ACC112 (cell line): ENCODE measurements at regions not wholly inside any gene's neighbourhood (a gene's known extent, or its start where the extent isn't known, plus 50 kb on each side); places are given as distances from the start of the nearest gene placed in this dataset.
"Not testable (repeated sequence)": the region's sequence is repeated elsewhere in the genome, so short reads cannot be mapped to it uniquely, and the experiment has no call there.

Experiments used
- H2AFZ ChIP-seq: fragments of 200-600 bp; sonication (generic); one replicate; pipeline ENCODE4 v1.6.0; 2017; ENCODE audit warnings: antibody characterized with exemption, low read length; ENCODE audit not compliant: unreplicated experiment
- H3K27ac ChIP-seq: fragments of 200-600 bp; sonication (generic); 2 replicates; pipeline ENCODE4 v1.5.1; 2014; ENCODE audit warnings: low read depth, mild to moderate bottlenecking, antibody characterized with exemption, low read length, moderate library complexity
- H3K27me3 ChIP-seq: fragments of 200-600 bp; sonication (generic); 2 replicates; pipeline ENCODE4 v1.6.1; 2014; ENCODE audit warnings: mild to moderate bottlenecking, antibody characterized with exemption, low read length, moderate library complexity, mixed read lengths; ENCODE audit not compliant: insufficient read depth
- H3K36me3 ChIP-seq: fragments of 200-600 bp; sonication (generic); 2 replicates; pipeline ENCODE4 v1.6.1; 2016; ENCODE audit warnings: mild to moderate bottlenecking, antibody characterized with exemption, low read length, moderate library complexity, mixed read lengths; ENCODE audit not compliant: insufficient read depth
- H3K4me1 ChIP-seq: fragments of 200-600 bp; sonication (generic); one replicate; pipeline ENCODE4 v1.6.1; 2016; ENCODE audit warnings: low read length, mixed read lengths; ENCODE audit not compliant: insufficient read depth, unreplicated experiment, control insufficient read depth
- H3K4me3 ChIP-seq: fragments of 200-600 bp; sonication (generic); 2 replicates; pipeline ENCODE4 v1.5.1; 2014; ENCODE audit warnings: mild to moderate bottlenecking, low read depth, low read length
- H3K79me2 ChIP-seq: fragments of 200-600 bp; sonication (generic); one replicate; pipeline ENCODE4 v1.6.0; 2016; ENCODE audit warnings: low read length; ENCODE audit not compliant: control insufficient read depth, unreplicated experiment, insufficient read depth

DNA sequence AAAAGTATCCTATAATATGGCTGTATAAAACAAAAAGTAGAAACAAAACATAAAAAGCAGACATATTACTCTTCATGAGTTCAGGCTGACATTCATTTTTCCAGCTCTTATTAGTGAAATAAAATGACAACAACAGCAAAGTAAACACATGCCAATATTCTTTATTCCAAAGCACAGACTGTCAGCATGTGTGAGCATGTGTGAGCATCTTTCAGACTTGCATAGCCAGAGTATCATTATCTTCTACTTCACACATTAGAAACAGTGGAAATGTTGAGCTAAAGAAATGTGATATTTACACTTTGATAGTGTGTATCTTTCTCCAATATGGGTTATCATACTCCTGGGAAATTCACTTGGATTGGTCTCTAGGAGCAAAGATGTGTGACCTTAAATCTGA, 476.6 kb upstream of the TMEM132C start:
- no peaks in the 10 kb centered on the region for H3K36me3 ChIP-seq
- no peaks in the 10 kb centered on the region for H3K4me1 ChIP-seq
- no peak overlapping the region for H3K4me3 ChIP-seq
- no peak overlapping the region for H2AFZ ChIP-seq
- no peak overlapping the region for H3K27ac ChIP-seq
- H3K27me3 ChIP-seq: no peaks in the 10 kb centered on the region
- no peaks in the 10 kb centered on the region for H3K79me2 ChIP-seq

DNA sequence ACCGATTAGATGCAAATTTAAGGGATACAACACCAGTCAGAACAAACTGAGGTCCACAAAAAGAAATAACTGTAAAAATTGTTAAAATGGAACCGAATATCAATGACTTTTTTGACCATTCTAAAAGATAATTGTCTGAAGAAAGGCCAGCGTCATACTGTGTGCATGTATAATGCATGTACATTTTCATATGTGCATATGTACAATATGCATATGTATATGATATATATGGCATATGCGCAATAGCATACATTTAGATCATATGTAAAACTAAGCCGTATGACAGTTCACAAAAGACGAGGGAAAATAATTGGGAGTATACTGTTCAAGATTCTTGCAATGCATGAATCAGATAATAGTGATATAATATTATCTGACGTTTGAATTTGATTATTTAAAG, 475.8 kb upstream of the TMEM132C start:
- no peak overlapping the region for H3K27ac ChIP-seq
- no peak overlapping the region for H2AFZ ChIP-seq
- H3K36me3 ChIP-seq: no peaks in the 10 kb centered on the region
- H3K4me3 ChIP-seq: no peak overlapping the region
- H3K79me2 ChIP-seq: no peaks in the 10 kb centered on the region
- H3K27me3 ChIP-seq: no peaks in the 10 kb centered on the region
- H3K4me1 ChIP-seq: no peaks in the 10 kb centered on the region

DNA sequence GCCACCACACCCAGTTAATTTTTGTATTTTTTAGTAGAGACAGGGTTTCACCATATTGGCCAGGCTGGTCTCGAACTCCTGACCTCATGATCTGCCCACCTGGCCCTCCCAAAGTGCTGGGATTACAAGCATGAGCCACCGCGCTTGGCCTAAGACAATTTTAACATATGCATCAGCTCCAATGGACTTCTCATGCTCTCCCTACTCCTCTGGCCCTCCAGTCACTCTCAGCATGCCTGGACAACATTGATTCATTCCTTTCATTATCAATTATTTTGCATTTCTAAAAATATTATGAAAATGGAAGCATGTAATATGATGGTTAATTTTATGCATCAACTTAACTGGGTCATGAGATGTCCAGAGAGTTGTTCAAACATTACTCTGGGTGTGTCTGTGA, 469.1 kb upstream of the TMEM132C start:
- Histone ChIP-seq H3K27me3 (no peaks in the 10 kb centered on the region), H3K27ac (no peak overlapping the region), H3K4me1 (no peaks in the 10 kb centered on the region), H3K36me3 (no peaks in the 10 kb centered on the region), H3K4me3 (no peak overlapping the region), H3K79me2 (no peaks in the 10 kb centered on the region), H2AFZ (no peak overlapping the region)

DNA sequence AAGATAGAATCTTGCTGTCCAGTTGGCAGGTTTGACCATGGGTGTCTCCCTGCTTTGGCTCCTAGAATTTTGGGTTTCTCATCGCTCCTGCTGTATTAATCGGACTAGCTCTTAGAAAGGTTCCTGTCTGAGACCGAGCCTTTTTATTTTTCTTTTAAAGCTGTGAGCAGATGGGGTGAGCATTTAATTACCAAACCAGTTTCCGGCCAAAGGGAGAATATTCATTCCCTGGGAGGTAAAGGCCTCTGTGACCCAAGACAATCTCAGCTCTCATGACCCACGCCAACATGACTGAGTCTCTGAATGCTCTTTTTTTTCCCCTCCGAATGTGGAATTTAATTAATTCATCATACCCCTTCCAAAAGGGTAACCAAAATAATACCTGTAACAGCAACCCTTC, 464.7 kb upstream of the TMEM132C start:
- Histone ChIP-seq H3K27me3 (no peaks in the 10 kb centered on the region), H3K4me3 (no peak overlapping the region), H2AFZ (no peak overlapping the region), H3K36me3 (no peaks in the 10 kb centered on the region), H3K79me2 (no peaks in the 10 kb centered on the region), H3K4me1 (no peaks in the 10 kb centered on the region), H3K27ac (no peak overlapping the region)

DNA sequence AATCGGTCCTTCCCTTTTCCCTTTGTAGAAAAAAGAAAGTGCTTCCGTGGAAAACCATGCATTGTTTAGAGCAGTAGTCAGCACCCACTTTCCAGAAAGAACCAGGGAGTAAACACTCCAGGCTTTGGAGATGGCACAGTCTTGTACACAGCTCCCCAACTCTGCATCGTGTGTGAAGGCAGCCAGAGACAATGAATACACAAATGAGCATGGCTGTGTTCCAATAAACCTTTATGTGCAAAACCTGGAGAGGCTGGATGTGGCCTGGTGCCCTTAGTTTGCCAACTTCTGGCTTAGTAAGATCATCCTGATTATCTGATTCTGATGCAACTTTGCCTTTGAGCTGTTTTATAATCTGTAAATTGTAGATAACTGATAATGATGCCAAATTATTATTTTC, 463.4 kb upstream of the TMEM132C start:
- no peaks in the 10 kb centered on the region for H3K27me3 ChIP-seq
- H3K4me1 ChIP-seq: no peaks in the 10 kb centered on the region
- no peaks in the 10 kb centered on the region for H3K79me2 ChIP-seq
- no peak overlapping the region for H3K4me3 ChIP-seq
- no peak overlapping the region for H2AFZ ChIP-seq
- no peaks in the 10 kb centered on the region for H3K36me3 ChIP-seq
- H3K27ac ChIP-seq: no peak overlapping the region

DNA sequence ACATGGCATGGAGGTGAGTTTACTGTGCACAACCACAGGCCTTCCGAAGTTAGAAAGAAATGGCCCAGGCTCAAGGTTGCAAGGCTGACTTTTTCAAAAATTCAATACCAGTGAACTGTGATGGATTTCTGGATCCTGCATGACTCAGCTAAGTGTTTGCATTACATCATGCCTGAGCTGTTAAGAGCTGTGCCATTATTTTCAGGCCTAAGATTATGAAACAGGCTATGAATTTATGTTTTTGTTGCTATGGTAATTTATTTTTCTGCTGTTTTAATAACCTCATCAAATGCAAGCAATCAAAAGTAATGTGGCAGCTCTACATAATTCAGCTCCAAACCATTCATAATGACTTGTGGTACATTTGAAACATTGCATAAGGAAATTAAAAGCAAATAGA, 457.7 kb upstream of the TMEM132C start:
- H3K36me3 ChIP-seq: no peaks in the 10 kb centered on the region
- H3K27ac ChIP-seq: peak overlapping the region; percentile 59
- H3K4me3 ChIP-seq: no peak overlapping the region
- H3K27me3 ChIP-seq: no peaks in the 10 kb centered on the region
- H2AFZ ChIP-seq: no peak overlapping the region
- no peaks in the 10 kb centered on the region for H3K79me2 ChIP-seq
- H3K4me1 ChIP-seq: no peaks in the 10 kb centered on the region

DNA sequence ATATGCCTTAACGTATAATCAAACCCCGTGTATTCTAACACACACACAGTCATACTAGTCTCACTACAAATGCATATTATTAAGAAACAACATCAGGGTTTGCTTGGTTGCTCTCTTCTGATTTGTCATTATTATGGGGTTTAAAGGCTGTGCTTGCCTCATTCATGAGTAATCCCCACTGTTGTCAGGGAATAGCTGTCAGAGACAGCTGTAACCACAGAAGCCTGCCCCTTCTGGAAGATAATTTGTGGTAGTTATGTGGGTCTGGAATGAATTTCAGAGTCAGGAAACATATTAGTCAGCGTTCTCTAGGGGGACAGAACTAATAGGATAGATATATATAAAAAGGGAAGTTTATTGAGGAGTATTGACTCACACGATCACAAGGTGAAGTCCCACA, 456.9 kb upstream of the TMEM132C start:
- H3K36me3 ChIP-seq: no peaks in the 10 kb centered on the region
- no peaks in the 10 kb centered on the region for H3K4me1 ChIP-seq
- no peak overlapping the region for H3K4me3 ChIP-seq
- H3K27ac ChIP-seq: peak overlapping the region; percentile 59
- no peaks in the 10 kb centered on the region for H3K27me3 ChIP-seq
- H2AFZ ChIP-seq: no peak overlapping the region
- H3K79me2 ChIP-seq: no peaks in the 10 kb centered on the region

DNA sequence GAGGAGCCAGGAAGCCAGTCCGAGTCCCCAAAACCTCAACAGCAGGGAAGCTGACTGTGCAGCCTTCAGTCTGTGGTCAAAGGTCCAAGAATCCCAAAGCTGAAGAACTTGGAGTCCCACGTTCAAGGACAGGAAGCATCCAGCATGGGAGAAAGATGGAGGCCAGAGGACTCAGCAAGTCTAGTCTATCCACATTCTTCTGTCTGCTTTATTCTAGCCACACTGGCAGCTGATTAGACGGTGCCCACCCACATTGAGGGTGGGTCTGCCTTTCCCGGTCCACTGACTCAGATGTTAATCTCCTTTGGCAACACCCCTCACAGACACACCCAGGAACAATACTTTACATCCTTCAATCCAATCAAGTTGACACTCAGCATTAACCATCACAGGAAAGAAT, 456.5 kb upstream of the TMEM132C start:
- H3K4me3 ChIP-seq, H3K27ac ChIP-seq, H3K79me2 ChIP-seq, H3K4me1 ChIP-seq, H3K36me3 ChIP-seq, H3K27me3 ChIP-seq, H2AFZ ChIP-seq: not testable (repeated sequence)

DNA sequence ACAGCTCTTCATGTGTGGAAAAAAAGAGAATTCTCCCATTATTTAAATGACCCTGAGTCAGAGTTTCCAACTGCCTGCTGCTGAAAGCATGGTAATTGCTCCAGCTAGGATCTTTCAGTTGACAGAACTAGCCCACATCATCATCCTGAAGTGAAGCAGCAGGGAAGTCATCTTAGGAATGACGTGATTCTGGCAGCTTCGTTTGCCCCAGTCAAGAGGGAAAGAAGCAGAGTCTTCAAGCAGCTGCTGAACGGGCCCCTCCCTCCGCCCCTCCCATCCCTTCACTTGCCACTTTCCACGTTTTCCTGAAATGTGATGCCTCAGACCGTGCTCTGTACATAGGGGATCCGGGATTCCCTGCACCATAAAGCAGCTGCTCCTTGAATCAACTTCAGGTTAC, 455.0 kb upstream of the TMEM132C start:
- no peak overlapping the region for H2AFZ ChIP-seq
- H3K4me1 ChIP-seq: no peaks in the 10 kb centered on the region
- no peaks in the 10 kb centered on the region for H3K36me3 ChIP-seq
- no peak overlapping the region for H3K4me3 ChIP-seq
- no peaks in the 10 kb centered on the region for H3K27me3 ChIP-seq
- H3K27ac ChIP-seq: no peak overlapping the region
- H3K79me2 ChIP-seq: no peaks in the 10 kb centered on the region

DNA sequence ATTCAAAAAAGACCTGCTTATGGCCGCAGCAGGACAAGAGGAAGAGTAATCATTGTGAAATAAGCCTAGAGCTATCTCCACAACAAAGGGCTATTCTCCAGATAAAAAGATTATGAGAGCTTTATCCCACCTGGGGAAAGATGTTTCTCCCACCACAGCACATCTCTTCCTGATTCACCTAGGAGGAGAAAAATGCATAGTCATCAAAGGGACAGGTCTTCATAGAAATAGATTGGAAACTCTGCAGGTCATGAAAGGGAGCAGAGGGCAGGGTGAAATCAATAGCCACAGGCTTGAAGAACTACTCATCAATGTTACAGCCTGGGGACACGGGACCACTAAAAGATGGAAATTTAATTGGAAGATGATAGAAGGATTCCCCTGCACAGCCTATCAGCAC, 453.8 kb upstream of the TMEM132C start:
- Histone ChIP-seq H3K27me3 (no peaks in the 10 kb centered on the region), H2AFZ (no peak overlapping the region), H3K36me3 (no peaks in the 10 kb centered on the region), H3K27ac (no peak overlapping the region), H3K4me1 (no peaks in the 10 kb centered on the region), H3K79me2 (no peaks in the 10 kb centered on the region), H3K4me3 (no peak overlapping the region)

DNA sequence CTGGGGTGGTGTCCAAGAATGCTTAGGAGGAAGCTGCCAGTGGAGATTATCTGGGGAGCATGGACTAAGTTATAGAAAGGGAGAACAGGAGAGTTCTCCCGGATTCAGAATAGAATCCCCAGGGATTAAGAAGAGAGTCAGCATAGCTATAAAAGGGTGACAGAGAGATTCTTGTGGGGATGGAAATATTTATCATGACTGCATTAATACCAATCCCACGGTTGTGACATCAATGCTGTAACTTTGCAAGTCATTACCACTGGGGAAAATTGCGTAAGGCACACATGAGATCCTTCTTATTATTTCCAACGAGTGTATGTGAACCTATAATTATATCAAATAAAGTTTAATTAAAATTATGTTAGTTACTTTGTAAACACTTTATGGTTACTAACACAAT, 447.9 kb upstream of the TMEM132C start:
- Histone ChIP-seq H3K27ac (no peak overlapping the region), H3K4me1 (no peaks in the 10 kb centered on the region), H3K79me2 (no peaks in the 10 kb centered on the region), H3K27me3 (no peaks in the 10 kb centered on the region), H3K36me3 (no peaks in the 10 kb centered on the region), H2AFZ (no peak overlapping the region), H3K4me3 (no peak overlapping the region)

DNA sequence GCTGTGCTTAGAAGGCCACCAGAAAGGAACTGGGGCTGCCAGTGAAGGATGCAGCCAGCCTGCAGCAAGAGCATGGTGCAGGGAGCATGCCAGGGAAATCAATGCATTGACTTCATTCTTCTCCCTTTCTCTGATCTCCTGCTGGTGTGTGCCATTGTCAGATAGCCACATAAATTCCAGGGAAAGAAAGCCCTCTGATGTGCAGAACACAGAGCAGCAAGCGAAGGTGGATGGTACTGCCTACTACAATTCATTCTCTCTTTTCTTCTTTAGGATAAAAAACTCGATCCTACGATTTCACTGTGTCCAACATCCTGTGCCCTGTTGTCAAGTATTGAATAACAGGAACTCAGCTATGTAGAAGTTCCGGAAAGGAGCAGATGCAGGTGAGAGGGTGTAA, 446.7 kb upstream of the TMEM132C start:
- H3K4me3 ChIP-seq: no peak overlapping the region
- no peaks in the 10 kb centered on the region for H3K79me2 ChIP-seq
- H3K36me3 ChIP-seq: no peaks in the 10 kb centered on the region
- no peak overlapping the region for H2AFZ ChIP-seq
- H3K4me1 ChIP-seq: no peaks in the 10 kb centered on the region
- no peaks in the 10 kb centered on the region for H3K27me3 ChIP-seq
- H3K27ac ChIP-seq: no peak overlapping the region
